Activated naive CD8-positive, alpha-beta T cell treated with anti-CD3 and anti-CD28 coated beads for 36 hours (primary cell): ENCODE measurements at regions not wholly inside any gene's neighbourhood (a gene's known extent, or its start where the extent isn't known, plus 50 kb on each side); places are given as distances from the start of the nearest gene placed in this dataset.
"Not testable (repeated sequence)": the region's sequence is repeated elsewhere in the genome, so short reads cannot be mapped to it uniquely, and the experiment has no call there.

Source experiments
- DNase-seq: peaks from one replicate; pipeline ENCODE4 v3.0.0; 2021
- H3K27ac Mint-ChIP-seq: one replicate; pipeline ENCODE4 v1.8.0; 2022; ENCODE audit warnings: mild to moderate bottlenecking, moderate library complexity, mixed read lengths
- H3K27me3 Mint-ChIP-seq: one replicate; pipeline ENCODE4 v1.8.0; 2022; ENCODE audit warnings: mild to moderate bottlenecking, mixed read lengths
- H3K36me3 Mint-ChIP-seq: one replicate; pipeline ENCODE4 v1.8.0; 2021; ENCODE audit warnings: mild to moderate bottlenecking, mixed read lengths
- H3K4me1 Mint-ChIP-seq: one replicate; pipeline ENCODE4 v1.8.0; 2021; ENCODE audit warnings: mixed read lengths
- H3K4me3 Mint-ChIP-seq: one replicate; pipeline ENCODE4 v1.8.0; 2022; ENCODE audit warnings: mild to moderate bottlenecking, moderate library complexity, mixed read lengths
- H3K9me3 Mint-ChIP-seq: one replicate; pipeline ENCODE4 v1.8.0; 2022; ENCODE audit warnings: mixed read lengths

DNA sequence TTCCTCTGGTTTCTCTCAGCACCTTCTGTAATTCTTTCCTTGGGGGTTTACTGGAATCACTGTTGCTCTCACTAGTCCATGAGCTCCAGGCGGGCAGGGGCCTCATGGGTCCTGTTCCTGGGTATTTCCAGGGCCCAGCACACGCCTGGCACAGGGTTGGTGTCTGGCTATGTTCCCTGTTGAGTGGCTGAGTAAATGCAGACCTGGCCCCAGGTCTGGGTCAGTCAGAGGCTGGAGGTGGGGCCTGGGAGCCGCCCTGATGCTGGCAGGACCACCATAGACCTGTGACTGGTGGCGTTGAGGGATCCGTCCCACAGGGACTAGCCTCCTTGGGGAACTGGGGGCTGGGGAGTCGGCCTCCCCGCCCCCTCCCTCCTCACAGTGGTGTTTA, 313.4 kb downstream of the PTPRU start:
- not testable (repeated sequence) for H3K9me3 Mint-ChIP-seq, H3K27ac Mint-ChIP-seq, H3K4me1 Mint-ChIP-seq, H3K27me3 Mint-ChIP-seq, H3K4me3 Mint-ChIP-seq, DNase-seq, H3K36me3 Mint-ChIP-seq

DNA sequence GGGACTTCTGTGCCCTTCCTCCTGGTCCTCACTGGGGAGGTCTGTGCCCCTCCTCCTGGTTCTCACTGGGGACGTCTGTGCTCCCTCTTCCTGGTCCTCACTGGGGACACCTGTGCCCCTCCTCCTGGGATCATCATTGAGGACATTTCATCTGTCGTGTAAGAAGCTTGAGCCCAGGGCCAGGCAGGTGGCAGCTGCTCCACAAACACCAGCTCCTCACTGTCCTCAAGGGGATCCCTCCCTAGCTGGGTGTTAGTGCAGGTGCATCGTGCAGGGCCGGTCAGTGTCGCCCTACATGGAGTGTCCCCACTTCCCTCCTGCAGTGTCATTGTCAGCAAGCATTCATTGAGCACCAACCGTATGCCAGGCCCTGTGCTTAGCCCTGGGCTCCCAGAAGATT, 312.7 kb downstream of the PTPRU start:
- H3K4me1 Mint-ChIP-seq: no peaks in the 10 kb centered on the region
- H3K27me3 Mint-ChIP-seq: no peaks in the 10 kb centered on the region
- H3K27ac Mint-ChIP-seq: no peak overlapping the region
- H3K36me3 Mint-ChIP-seq: no peaks in the 10 kb centered on the region
- no peak overlapping the region for H3K4me3 Mint-ChIP-seq
- no peak for DNase-seq
- no peaks in the 10 kb centered on the region for H3K9me3 Mint-ChIP-seq

DNA sequence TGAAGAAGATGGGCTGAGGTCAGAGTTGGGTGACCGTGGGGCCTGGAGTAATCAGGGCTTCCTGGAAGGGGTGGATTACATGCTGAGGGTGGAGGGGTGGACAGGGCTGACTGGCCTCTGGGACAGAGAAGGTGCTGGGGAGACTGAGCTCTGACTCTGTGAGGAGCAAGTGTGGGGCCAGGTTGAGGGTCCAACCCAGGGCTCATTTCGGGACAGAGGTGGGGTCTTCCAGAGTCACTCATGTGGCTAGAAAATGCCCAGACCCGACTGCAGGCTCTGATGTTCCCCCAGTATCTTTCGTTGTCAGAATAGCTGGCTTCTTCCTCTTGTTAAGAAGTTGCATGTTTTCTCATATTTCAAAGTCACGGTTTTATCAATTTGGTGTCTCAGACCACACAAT, 311.8 kb downstream of the PTPRU start:
- Mint-ChIP-seq H3K4me3 (no peak overlapping the region), H3K27ac (no peak overlapping the region), H3K4me1 (no peaks in the 10 kb centered on the region), H3K27me3 (no peaks in the 10 kb centered on the region), H3K9me3 (no peaks in the 10 kb centered on the region), H3K36me3 (no peaks in the 10 kb centered on the region)
- DNase-seq: no peak

DNA sequence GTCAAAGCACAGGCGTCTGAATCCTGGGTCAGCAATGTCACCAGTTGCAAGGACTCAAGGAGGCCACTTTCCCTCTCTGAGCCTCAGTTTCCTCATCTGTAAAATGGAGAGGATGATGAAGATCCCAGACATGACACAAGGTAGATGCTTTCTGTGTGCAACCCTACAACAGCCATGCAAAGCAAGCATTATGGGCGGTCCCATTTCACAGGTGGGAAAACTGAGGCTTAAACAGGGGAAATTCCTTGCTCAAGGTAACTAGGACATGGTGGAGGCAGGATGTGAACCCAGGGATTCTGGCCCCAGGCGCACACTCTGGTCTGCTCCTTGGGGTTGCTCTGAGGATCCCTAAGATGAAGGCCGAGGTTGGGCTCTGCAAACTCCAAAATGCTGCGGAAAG, 311.0 kb downstream of the PTPRU start:
- Mint-ChIP-seq H3K9me3 (no peaks in the 10 kb centered on the region), H3K36me3 (no peaks in the 10 kb centered on the region), H3K4me3 (no peak overlapping the region), H3K4me1 (no peaks in the 10 kb centered on the region), H3K27ac (no peak overlapping the region), H3K27me3 (no peaks in the 10 kb centered on the region)
- DNase-seq: no peak

DNA sequence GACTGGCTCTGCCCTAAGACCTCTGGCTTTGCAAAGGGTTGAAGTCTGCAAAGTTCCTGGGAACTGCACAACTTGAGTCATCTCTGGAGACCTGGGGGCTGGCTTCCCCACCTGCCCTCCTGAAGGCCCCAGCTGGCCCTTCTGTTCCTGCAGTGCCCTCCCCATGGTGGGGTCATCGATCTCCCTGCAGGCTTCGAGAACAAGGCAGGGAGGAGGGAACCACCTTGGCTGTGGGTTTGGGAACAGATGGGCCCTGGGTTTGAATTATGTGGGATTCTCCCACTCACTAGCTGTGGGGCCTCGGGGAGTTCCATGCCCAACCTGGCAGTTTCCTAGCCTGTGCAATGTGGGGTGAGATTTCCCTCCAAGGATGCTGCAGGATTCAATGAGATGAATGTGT, 310.2 kb downstream of the PTPRU start:
- H3K4me3 Mint-ChIP-seq: no peak overlapping the region
- H3K36me3 Mint-ChIP-seq: no peaks in the 10 kb centered on the region
- no peaks in the 10 kb centered on the region for H3K4me1 Mint-ChIP-seq

DNA sequence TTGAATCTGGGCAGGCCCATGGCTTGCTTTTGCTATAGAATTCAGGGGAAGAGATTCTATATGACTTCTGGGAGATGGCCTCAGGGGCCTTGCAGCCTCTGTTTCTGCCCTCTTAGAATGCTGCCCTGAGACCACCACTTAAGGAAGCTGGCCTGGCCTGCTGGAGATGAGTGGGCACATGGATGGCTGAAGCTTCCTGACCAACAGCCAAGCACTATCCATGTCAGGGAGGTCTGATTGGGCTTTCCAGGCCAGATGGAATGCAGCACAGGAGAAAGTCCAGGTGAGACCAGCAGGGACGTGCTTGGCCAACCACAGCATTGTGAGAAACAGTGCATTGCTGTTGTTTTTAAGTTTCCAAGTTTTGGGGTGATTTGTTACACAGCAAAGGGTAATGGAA, 308.1 kb downstream of the PTPRU start:
- Mint-ChIP-seq H3K4me1 (no peaks in the 10 kb centered on the region), H3K36me3 (no peaks in the 10 kb centered on the region), H3K9me3 (no peaks in the 10 kb centered on the region), H3K27me3 (no peaks in the 10 kb centered on the region), H3K27ac (no peak overlapping the region), H3K4me3 (no peak overlapping the region)
- DNase-seq: no peak

More for the DNA sequence above, 310.2 kb downstream of the PTPRU start:
- H3K27ac Mint-ChIP-seq: no peak overlapping the region
- no peaks in the 10 kb centered on the region for H3K9me3 Mint-ChIP-seq
- H3K27me3 Mint-ChIP-seq: no peaks in the 10 kb centered on the region
- DNase-seq: no peak

DNA sequence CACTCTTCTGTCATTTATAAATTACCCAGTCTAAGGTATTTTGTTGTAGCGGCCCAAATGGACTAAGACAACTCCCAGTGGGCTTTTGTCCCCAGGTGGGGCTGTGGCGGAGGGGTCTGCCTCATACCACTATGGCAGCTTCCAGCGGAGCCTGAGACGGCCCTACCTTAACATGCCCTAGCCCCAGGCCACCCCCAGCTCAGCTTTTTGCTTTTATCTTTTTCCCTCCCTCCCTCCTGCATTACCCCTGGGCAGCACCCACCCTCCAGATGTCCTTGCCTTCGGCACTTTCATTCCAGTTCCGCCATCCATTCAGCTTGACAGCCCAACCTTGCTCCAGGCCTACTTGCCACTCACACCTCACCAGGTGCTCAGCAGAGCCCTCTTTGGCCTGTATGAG, 307.3 kb downstream of the PTPRU start:
- no peaks in the 10 kb centered on the region for H3K4me1 Mint-ChIP-seq
- H3K9me3 Mint-ChIP-seq: no peaks in the 10 kb centered on the region
- H3K27me3 Mint-ChIP-seq: no peaks in the 10 kb centered on the region
- H3K36me3 Mint-ChIP-seq: no peaks in the 10 kb centered on the region
- no peak overlapping the region for H3K4me3 Mint-ChIP-seq
- no peak overlapping the region for H3K27ac Mint-ChIP-seq
- no peak for DNase-seq

DNA sequence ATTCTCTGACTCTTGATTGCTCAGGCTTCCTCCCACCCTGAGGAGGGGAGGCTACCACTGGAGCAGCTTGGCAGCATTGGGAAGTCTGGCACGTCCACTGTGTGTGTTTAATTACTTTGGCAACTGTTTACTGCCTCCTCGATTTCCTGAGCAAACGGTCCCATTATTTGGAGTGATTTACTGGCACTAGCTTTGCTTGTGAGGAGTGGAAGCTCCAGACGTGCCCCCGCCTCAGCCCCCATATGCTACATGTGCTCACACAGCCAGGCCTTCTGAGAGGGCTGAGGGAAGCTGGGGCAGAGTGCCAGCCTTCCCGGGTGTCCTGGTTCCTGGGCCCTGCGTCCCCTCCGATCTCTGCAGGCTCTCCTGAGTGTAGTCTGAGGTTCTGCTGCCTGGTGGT, 306.2 kb downstream of the PTPRU start:
- H3K36me3 Mint-ChIP-seq: no peaks in the 10 kb centered on the region
- H3K27me3 Mint-ChIP-seq: no peaks in the 10 kb centered on the region
- H3K9me3 Mint-ChIP-seq: no peaks in the 10 kb centered on the region
- no peak for DNase-seq
- H3K4me1 Mint-ChIP-seq: no peaks in the 10 kb centered on the region
- H3K4me3 Mint-ChIP-seq: no peak overlapping the region
- H3K27ac Mint-ChIP-seq: no peak overlapping the region

DNA sequence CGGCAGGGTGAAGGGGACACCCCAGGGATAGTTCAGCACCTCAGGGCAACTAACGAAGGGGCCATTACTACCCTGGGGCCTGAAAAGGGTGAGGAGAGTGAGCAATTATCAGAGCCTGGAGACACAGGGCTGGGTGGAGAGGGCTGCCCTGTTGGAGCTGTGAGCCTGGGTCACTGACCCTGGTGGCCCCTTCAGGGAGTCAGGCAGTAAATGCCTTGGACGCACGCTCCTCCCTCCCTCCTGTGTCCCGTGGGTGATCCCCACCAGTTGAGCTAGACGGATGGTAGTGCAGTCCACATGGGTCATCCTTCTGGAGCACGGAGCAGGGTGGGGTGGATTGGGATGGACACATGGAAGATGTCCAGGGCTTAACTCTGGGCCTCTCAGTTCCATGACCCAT, 305.3 kb downstream of the PTPRU start:
- no peak overlapping the region for H3K4me3 Mint-ChIP-seq
- H3K9me3 Mint-ChIP-seq: no peaks in the 10 kb centered on the region
- no peak overlapping the region for H3K27ac Mint-ChIP-seq
- H3K36me3 Mint-ChIP-seq: no peaks in the 10 kb centered on the region
- no peaks in the 10 kb centered on the region for H3K27me3 Mint-ChIP-seq
- DNase-seq: no peak
- H3K4me1 Mint-ChIP-seq: no peaks in the 10 kb centered on the region

DNA sequence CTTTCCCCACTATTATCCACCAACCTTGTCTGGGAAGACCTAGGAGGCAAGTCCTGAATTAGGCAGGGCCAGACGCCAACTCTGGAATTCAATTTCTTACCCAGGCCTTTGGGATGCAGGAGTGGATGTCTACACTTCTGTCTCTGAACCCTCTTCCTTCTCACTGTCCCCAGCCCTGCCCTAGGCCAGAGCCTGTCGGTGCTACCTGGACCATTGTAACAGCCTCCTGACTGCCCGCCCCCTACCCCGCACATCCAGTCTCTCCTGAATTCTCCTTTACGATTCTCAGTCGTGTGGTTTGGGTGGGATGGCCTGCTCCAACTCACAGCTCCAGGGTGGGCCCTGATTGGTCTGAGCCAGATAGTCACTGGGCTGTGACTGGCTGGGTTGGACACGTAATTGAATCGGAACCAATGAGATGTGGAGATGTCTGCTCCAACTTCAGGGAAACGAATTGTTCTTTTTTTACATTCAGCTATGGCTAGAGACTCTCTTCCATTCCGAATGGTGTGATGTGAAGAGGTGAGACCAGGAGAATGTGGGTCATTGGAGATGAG, 304.6 kb downstream of the PTPRU start:
- H3K4me1 Mint-ChIP-seq: no peaks in the 10 kb centered on the region
- H3K27me3 Mint-ChIP-seq: no peaks in the 10 kb centered on the region
- no peak overlapping the region for H3K27ac Mint-ChIP-seq
- H3K4me3 Mint-ChIP-seq: no peak overlapping the region
- H3K9me3 Mint-ChIP-seq: no peaks in the 10 kb centered on the region
- DNase-seq: no peak
- no peaks in the 10 kb centered on the region for H3K36me3 Mint-ChIP-seq

DNA sequence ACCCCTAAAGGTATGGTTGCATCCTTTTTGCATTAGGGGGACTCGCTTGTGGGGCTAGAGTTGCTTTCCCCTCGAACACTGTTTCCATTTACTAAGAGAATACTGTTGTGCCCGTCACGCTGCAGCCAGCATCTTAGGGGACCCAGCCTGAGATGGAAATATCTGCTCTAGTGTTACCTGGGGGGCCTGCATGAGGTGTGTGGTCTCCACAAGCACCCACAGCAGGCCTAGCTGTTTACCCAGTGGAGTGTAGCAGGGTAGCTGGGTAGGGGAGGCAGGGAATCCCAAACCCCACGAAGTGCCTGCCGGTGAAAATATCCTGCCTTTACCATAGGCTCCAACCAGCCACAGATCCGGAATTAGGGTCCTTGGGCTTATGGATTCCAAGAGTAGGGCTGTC, 303.6 kb downstream of the PTPRU start:
- no peaks in the 10 kb centered on the region for H3K27me3 Mint-ChIP-seq
- DNase-seq: no peak
- H3K4me1 Mint-ChIP-seq: no peaks in the 10 kb centered on the region
- H3K27ac Mint-ChIP-seq: no peak overlapping the region
- no peak overlapping the region for H3K4me3 Mint-ChIP-seq
- no peaks in the 10 kb centered on the region for H3K9me3 Mint-ChIP-seq
- H3K36me3 Mint-ChIP-seq: no peaks in the 10 kb centered on the region

DNA sequence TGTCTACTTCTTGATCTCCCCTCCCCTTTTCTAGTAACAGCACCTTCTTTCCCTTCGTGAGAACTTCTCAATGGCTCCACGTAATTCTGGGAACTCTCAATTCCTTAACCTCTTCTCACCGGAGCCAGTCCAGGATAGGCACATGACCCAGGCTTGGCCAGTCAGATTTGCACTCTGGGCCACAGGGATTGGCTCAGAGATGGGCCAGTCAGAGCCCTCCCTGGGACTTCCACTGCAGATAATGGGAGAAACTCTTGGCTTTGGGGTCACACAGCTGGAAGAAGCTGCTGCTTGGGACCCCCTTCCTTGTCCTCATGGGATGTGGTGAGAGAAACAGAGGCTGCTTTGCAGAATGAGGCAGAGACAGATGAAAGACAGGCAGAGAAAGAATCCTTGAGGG, 302.3 kb downstream of the PTPRU start:
- H3K4me1 Mint-ChIP-seq: no peaks in the 10 kb centered on the region
- no peaks in the 10 kb centered on the region for H3K36me3 Mint-ChIP-seq
- no peak overlapping the region for H3K4me3 Mint-ChIP-seq
- no peak overlapping the region for H3K27ac Mint-ChIP-seq
- H3K9me3 Mint-ChIP-seq: peaks cover 2% of the 10 kb centered on the region
- H3K27me3 Mint-ChIP-seq: no peaks in the 10 kb centered on the region
- DNase-seq: no peak

DNA sequence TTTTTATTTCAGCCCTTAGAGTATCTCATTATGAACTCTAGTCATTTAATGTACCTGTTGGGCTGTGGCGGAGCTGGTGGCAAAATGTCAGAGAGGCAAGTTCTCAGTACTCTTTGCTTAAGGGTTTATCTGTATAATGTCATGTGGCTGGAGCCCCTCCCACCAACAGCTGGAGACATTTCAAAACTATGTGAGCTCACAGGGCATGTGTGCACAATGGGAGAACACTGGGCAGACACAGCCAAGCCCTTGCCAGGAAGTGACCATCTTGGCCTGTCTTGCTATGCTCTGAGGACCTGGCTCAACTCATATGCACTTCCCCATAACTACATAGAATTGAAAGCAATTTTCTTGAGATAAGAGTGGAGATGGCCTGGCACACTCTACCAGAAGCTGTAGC, 296.4 kb downstream of the PTPRU start:
- DNase-seq: no peak
- H3K27me3 Mint-ChIP-seq: peaks cover 14% of the 10 kb centered on the region

DNA sequence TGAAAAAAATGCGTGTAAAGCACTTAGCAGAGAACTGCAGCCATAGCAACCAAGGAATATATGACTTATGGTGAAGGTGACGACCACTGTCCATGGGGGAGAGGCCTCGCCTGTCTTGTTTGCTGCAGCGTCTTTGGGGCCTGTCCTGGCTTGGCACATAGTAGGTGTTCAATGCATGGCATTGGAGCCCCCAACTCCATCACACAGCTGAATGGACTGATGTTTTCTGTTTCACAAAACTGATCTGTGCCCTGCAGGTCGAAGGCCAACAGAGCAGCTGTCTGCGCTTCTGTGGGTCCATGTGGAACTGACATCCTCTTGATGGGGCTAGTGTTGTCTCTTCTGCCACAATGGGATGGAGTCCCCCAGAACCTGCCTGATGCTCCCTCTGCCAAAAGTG, 296.0 kb downstream of the PTPRU start:
- DNase-seq: no peak
- Mint-ChIP-seq H3K27me3 (peaks cover 16% of the 10 kb centered on the region), H3K9me3 (peaks cover 16% of the 10 kb centered on the region), H3K36me3 (no peaks in the 10 kb centered on the region), H3K4me3 (no peak overlapping the region), H3K4me1 (no peaks in the 10 kb centered on the region), H3K27ac (no peak overlapping the region)

More for the DNA sequence above, 296.4 kb downstream of the PTPRU start:
- Mint-ChIP-seq H3K4me3 (no peak overlapping the region), H3K36me3 (no peaks in the 10 kb centered on the region), H3K27ac (no peak overlapping the region), H3K4me1 (no peaks in the 10 kb centered on the region), H3K9me3 (peaks cover 16% of the 10 kb centered on the region)

DNA sequence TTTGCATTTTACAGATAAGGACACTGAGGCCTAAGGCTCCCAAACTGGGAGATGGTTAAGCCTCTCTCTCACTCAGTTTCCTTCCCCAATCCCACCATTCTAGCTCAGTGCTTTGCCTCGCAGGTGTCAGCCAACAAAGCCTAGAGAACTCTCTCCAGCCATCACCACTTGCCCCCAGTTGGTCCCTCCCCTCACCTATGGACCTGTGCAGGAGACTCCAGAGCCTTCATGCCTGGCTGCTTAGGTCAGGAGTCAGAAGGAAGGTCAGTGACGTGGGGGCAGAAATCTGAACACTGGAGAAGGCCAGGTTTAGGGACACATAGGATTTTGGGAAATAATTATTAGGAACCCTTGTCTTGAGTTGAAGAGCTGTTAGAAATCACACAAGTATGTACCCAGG, 295.3 kb downstream of the PTPRU start:
- Mint-ChIP-seq H3K27ac (no peak overlapping the region), H3K36me3 (no peaks in the 10 kb centered on the region), H3K4me3 (no peak overlapping the region), H3K9me3 (peaks cover 16% of the 10 kb centered on the region), H3K27me3 (peaks cover 21% of the 10 kb centered on the region), H3K4me1 (no peaks in the 10 kb centered on the region)
- no peak for DNase-seq

DNA sequence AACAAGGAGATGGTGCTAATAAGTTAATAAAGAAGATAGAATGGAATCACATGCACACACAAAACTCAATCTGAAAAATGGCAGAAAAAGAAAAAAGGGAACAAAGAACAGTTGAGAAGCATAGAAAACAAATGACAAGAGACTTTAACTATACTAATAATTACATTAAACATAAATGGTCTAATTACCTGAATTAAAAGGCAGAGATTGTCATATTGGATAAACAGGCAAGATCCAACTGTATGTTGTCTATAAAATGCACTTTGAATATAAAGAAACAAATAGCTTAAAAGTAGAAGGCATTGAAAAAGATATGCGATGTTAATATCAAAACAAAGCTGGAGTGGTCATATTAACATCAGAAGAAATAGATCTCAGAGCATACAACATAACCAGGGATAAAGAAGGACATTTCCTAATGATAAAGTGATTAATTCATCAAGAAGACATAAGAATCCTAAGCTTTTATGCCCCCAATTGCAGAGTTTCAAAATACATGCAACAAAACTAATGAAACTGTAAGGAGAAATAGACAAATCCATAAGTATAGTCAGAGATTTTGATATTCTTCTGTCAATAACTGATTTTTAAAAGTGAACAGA, 293.5 kb downstream of the PTPRU start:
- no peak for DNase-seq
- H3K4me3 Mint-ChIP-seq: no peak overlapping the region
- no peaks in the 10 kb centered on the region for H3K4me1 Mint-ChIP-seq
- H3K27me3 Mint-ChIP-seq: peaks cover 30% of the 10 kb centered on the region
- peaks cover 16% of the 10 kb centered on the region for H3K9me3 Mint-ChIP-seq
- H3K36me3 Mint-ChIP-seq: no peaks in the 10 kb centered on the region
- no peak overlapping the region for H3K27ac Mint-ChIP-seq
